IPS-15b (cell line): ENCODE measurements at regions not wholly inside any gene's neighbourhood (a gene's known extent, or its start where the extent isn't known, plus 50 kb on each side); places are given as distances from the start of the nearest gene placed in this dataset.

ENCODE experiments used
- H3K27me3 ChIP-seq: one replicate; pipeline ENCODE4 v1.6.1; 2013; ENCODE audit warnings: low read length; ENCODE audit not compliant: control insufficient read depth, insufficient read depth
- H3K36me3 ChIP-seq: one replicate; pipeline ENCODE4 v1.6.1; 2013; ENCODE audit warnings: low read length; ENCODE audit not compliant: control insufficient read depth, insufficient read depth
- H3K4me1 ChIP-seq: one replicate; pipeline ENCODE4 v1.6.1; 2013; ENCODE audit warnings: mild to moderate bottlenecking, low read length; ENCODE audit not compliant: control insufficient read depth, insufficient read depth
- H3K4me3 ChIP-seq: one replicate; pipeline ENCODE4 v1.5.1; 2013; ENCODE audit warnings: low read depth, low read length
- H3K9ac ChIP-seq: one replicate; pipeline ENCODE4 v1.6.1; 2013; ENCODE audit warnings: low read depth, mild to moderate bottlenecking, low read length
- H3K9me3 ChIP-seq: one replicate; pipeline ENCODE4 v1.6.1; 2013; ENCODE audit warnings: mild to moderate bottlenecking, low read length; ENCODE audit not compliant: control insufficient read depth, insufficient read depth

DNA sequence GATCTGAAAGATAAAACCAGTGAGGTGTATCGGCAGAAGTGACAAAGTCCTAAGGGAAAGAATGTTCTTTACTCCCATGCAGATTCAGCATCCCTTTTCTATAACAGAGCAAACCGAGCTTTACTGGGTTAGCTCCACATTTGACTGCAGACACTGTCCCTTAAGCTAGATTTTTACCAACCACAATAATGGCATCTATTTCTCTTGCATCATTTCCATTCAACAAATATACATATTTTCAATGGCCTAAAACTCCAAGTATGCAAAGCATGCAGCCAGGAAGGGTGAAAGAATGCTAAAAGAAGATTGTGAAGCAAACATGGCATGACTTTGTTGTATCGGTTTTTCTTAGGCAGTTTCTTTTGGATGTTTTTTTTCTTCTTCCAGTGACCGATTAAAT is 255.4 kb downstream of the OGFRL1 start:
- Histone ChIP-seq H3K9ac (no peak overlapping the region), H3K36me3 (no peaks in the 10 kb centered on the region), H3K4me1 (no peaks in the 10 kb centered on the region), H3K27me3 (no peaks in the 10 kb centered on the region), H3K9me3 (no peaks in the 10 kb centered on the region), H3K4me3 (no peak overlapping the region)

DNA sequence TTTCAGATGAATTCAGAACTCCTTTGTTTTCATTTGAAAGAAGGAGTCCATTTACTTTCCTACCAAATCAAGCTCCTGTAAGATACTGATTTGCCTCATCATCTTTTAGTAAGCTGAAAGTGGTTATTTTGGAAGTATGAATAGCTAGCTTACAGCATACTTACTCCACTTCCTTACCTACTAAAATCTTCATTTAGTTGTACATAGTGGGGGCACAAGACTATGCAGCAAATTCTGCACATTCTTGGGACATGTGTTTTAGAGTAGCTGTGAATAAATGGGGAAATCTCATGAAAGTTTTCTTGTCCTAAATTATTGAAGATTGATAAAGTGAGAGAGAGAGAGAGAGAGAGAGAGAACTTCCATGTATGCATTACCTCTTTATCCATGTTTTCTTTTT is 256.3 kb downstream of the OGFRL1 start:
- H3K27me3 ChIP-seq, result no peaks in the 10 kb centered on the region
- H3K4me3 ChIP-seq, result no peak overlapping the region
- no peak overlapping the region for H3K9ac ChIP-seq
- H3K9me3 ChIP-seq, result no peaks in the 10 kb centered on the region
- H3K4me1 ChIP-seq, result no peaks in the 10 kb centered on the region
- no peaks in the 10 kb centered on the region for H3K36me3 ChIP-seq

DNA sequence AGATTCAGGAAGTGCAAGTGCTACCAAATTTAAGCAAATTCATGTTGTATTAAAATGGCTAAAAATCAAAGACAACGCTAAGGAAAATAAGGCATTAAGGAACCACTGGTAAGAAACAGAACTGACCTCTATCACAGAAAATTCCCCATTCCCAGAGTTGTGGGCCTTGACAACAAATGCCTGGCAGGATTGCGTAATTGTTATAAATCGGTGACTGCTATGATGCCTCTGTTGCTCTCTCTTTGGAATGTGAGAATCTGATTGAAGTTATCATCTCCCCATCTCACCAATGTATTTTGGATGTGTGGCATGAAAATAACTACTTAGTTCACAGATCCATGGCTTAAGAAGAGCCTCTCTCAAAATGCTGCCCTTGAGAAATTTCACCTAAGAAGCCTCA is 257.3 kb downstream of the OGFRL1 start:
- no peaks in the 10 kb centered on the region for H3K36me3 ChIP-seq
- no peaks in the 10 kb centered on the region for H3K9me3 ChIP-seq
- no peaks in the 10 kb centered on the region for H3K27me3 ChIP-seq
- no peak overlapping the region for H3K9ac ChIP-seq
- no peaks in the 10 kb centered on the region for H3K4me1 ChIP-seq
- H3K4me3 ChIP-seq, result no peak overlapping the region

DNA sequence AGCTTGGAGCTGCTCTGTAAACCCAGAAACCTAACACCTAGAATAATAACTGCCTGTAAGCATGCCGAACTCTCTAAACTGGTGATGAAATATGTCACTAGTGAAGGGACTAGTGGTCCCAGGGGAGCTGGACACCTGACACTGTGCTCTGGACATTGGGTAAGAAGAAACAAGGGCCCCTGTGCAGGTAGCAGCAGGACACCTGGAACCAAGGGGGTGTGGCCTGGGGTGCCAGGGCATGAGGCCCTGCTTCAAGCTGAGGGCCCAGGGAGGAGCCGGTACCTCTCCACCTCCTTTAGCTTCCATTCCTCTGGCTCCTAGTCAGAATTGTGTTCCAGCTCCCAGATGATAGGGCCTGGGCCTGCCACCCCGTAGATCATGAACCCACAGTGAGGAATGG is 263.2 kb downstream of the OGFRL1 start:
- Histone ChIP-seq H3K9ac (no peak overlapping the region), H3K4me1 (no peaks in the 10 kb centered on the region), H3K4me3 (no peak overlapping the region), H3K36me3 (no peaks in the 10 kb centered on the region), H3K27me3 (no peaks in the 10 kb centered on the region), H3K9me3 (peaks cover 7% of the 10 kb centered on the region)

DNA sequence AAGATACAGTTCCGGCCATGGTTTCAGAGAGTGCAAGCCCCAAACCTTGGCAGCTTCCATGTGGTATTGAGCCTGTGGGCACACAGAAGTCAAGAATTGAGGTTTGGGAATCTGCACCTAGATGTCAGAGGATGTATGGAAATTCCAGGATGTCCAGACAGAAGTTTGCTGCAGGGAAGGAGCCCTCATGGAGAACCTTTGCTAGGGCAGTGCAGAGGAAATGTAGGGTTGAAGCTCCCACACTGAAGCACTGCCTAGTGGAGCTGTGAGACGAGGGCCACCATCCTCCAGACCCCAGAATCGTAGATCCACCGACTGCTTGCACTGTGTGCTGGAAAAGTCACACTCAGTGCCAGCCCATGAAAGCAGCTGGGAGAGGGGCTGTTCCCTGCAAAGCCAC is 267.5 kb downstream of the OGFRL1 start:
- Histone ChIP-seq H3K9ac (no peak overlapping the region), H3K9me3 (peaks cover 8% of the 10 kb centered on the region), H3K4me1 (no peaks in the 10 kb centered on the region), H3K36me3 (no peaks in the 10 kb centered on the region), H3K4me3 (no peak overlapping the region), H3K27me3 (no peaks in the 10 kb centered on the region)

DNA sequence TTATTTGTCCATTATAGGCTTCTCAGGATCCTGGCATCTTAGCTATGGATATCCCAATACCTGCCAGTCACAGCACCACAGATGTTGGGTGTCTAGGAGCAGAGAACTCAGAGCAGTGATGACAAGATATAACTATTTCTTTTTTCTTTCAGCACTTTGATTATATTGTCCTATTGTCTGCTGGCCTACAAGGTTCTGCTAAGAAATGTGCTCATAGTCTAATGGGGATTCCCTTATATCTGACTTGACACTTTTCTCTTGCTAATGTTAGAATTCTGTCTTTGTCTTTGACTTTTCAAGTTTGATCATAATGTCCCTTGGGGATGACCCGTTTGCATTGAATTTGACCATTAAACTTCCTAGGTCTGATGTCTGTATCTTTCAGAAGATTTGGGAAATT is 270.4 kb downstream of the OGFRL1 start:
- H3K4me1 ChIP-seq, result no peaks in the 10 kb centered on the region
- no peaks in the 10 kb centered on the region for H3K27me3 ChIP-seq
- H3K9ac ChIP-seq, result no peak overlapping the region
- H3K4me3 ChIP-seq, result no peak overlapping the region
- no peaks in the 10 kb centered on the region for H3K36me3 ChIP-seq
- peaks cover 8% of the 10 kb centered on the region for H3K9me3 ChIP-seq

DNA sequence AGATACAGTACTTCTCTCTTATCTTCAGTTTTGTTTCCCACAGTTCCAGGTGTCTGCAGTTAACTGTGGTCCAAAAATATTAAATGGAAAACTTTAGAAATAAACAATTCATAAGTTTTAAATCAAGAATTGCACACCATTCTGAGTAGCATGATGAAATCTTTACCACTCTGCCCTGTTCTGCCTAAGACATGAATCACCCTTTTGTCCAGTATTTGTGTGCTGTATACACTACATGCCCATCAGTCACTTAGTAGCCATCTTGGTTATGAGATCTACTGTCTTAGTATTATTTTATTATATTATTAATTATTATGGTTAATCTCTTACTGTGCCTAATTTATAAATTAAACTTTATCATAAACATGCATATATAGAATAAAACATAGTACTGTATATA is 279.0 kb downstream of the OGFRL1 start:
- no peaks in the 10 kb centered on the region for H3K9me3 ChIP-seq
- no peak overlapping the region for H3K4me3 ChIP-seq
- no peaks in the 10 kb centered on the region for H3K27me3 ChIP-seq
- H3K4me1 ChIP-seq, result no peaks in the 10 kb centered on the region
- H3K9ac ChIP-seq, result no peak overlapping the region
- H3K36me3 ChIP-seq, result no peaks in the 10 kb centered on the region

DNA sequence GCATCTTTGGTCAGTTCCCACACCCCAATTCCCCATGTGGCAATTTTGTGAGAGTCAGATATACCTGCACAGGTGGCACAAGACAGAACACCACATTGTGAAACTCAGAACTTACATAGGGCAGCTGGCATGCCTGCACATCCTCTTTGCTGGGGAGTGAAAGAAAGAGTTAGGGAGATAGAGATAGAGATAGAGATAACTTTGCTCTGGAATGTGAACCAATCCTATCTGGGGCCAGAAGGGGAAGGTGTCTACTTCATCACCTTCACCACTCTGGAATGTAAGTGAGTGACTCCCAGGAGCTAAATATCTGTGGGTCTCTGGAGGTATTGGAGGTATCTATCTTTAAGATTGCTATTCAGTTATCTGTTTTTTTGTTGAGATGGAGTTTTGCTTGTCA is 289.2 kb downstream of the OGFRL1 start:
- H3K4me1 ChIP-seq, result no peaks in the 10 kb centered on the region
- H3K27me3 ChIP-seq, result no peaks in the 10 kb centered on the region
- no peak overlapping the region for H3K4me3 ChIP-seq
- H3K36me3 ChIP-seq, result no peaks in the 10 kb centered on the region
- H3K9ac ChIP-seq, result no peak overlapping the region
- no peaks in the 10 kb centered on the region for H3K9me3 ChIP-seq

DNA sequence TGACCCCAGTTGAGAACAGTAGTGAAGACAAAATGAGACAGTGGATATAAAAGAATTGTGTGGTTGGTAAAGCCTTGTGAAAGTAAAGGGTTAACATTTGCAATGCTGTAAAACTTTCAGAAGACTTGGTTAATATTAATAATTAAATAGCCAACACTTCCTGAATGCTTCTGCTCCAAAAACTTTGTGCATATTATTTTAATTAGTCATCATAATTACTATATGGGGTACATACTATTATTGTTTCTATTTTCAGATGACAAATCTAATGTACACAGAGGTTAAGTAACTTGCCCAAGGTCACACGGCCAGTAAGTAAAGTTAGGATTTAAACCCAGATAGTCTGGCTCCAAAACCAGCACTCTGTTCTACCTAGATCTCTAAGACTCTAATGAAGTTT is 291.3 kb downstream of the OGFRL1 start:
- Histone ChIP-seq H3K9ac (no peak overlapping the region), H3K4me3 (no peak overlapping the region), H3K36me3 (no peaks in the 10 kb centered on the region), H3K27me3 (no peaks in the 10 kb centered on the region), H3K4me1 (no peaks in the 10 kb centered on the region), H3K9me3 (no peaks in the 10 kb centered on the region)

DNA sequence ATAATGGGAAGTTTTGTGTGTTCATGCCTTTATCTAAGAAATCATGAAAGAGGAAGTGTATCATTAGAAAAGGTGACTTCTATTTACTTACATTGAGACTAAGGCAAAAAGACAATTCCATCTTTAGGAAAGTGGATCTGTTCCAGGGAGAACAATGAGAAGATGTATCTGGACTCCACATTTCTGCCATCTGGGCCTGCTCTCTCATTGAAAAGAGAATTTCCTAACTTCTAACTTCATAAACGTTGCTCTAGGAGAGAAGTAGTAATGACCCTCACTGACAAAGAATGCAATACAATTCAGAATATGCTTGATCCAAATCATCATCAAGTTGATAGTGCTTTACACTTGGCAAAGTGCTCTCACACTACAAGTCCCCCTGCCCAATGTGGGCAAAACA is 294.2 kb downstream of the OGFRL1 start:
- Histone ChIP-seq H3K9me3 (no peaks in the 10 kb centered on the region), H3K27me3 (no peaks in the 10 kb centered on the region), H3K9ac (no peak overlapping the region), H3K4me3 (no peak overlapping the region), H3K36me3 (no peaks in the 10 kb centered on the region), H3K4me1 (no peaks in the 10 kb centered on the region)

DNA sequence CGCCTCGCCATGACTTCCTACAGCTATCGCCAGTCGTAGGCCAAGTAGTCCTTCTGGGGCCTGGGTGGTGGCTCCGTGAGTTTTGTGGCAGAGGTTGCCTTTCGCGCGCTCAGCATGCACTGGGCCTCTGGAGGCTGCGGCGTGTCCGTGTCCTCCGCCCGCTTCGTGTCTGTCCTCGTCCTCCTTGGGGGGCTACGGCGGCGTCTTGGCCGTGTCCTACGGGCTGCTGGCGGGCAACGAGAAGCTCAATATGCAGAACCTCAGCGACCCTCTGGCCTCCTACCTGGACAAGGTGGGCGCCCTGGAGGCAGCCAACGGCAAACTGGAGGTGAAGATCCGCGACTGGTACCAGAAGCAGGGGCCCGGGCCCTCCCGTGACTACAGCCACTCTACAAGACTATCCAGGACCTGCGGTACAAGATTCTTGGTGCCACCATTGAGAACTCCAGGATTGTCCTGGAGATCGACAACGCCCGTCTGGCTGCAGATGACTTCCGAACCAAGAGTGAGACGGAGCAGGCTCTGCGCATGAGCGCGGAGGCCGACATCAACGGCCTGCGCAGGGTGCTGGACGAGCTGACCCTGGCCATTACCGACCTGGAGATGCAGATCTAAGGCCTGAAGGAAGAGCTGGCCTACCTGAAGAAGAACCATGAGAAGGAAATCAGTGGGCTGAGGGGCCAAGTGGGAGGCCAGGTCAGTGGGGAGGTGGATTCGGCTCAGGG is 296.3 kb downstream of the OGFRL1 start:
- no peaks in the 10 kb centered on the region for H3K36me3 ChIP-seq
- H3K9ac ChIP-seq, result no peak overlapping the region
- no peaks in the 10 kb centered on the region for H3K4me1 ChIP-seq
- H3K4me3 ChIP-seq, result no peak overlapping the region
- no peaks in the 10 kb centered on the region for H3K9me3 ChIP-seq
- no peaks in the 10 kb centered on the region for H3K27me3 ChIP-seq

DNA sequence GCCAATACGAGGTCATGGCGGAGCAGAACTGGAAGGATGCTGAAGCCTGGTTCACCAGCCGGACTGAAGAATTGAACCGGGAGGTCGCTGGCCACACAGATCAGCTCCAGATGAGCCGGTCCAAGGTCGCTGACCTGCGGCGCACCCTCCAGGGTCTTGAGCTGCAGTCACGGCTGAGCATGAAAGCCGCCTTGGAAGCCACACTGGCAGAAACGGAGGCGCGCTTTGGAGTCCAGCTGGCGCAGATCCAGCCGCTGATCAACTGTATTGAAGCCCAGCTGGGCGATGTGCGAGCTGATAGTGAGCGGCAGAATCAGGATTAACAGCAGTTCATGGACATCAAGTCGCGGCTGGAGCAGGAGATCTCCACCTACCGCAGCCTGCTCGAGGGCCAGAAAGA is 296.9 kb downstream of the OGFRL1 start:
- Histone ChIP-seq H3K9me3 (no peaks in the 10 kb centered on the region), H3K9ac (no peak overlapping the region), H3K27me3 (no peaks in the 10 kb centered on the region), H3K36me3 (no peaks in the 10 kb centered on the region), H3K4me3 (no peak overlapping the region), H3K4me1 (no peaks in the 10 kb centered on the region)
